ENCODE measurements at regions not wholly inside any gene's neighbourhood (a gene's known extent, or its start where the extent isn't known, plus 50 kb on each side); places are given as distances from the start of the nearest gene placed in this dataset.

- Histone ChIP-seq H4K20me1 (ENCODE audit: control insufficient read depth, insufficient read depth, low read length, poor library complexity, severe bottlenecking) (no peaks in the 10 kb centered on the region), H3K27ac (ENCODE audit: low read length in 2 of 2) (no peak overlapping the region), H3K4me1 (ENCODE audit: control insufficient read depth in 2 of 2, insufficient read depth in 2 of 2, low read length in 2 of 2) (no peaks in the 10 kb centered on the region), H3K4me2 (replicated peaks; ENCODE audit: low read depth, low read length, poor library complexity, severe bottlenecking) (no peak overlapping the region), H3K9me3 (ENCODE audit: control extremely low read depth in 1 of 3, control insufficient read depth in 2 of 3, insufficient read depth in 1 of 3, low read length in 2 of 3) (peaks cover 0 to 13% (median 2%) of the 10 kb centered on the region in 3 donors), H3K27me3 (replicated peaks in 1 of 4; ENCODE audit: control extremely low read depth in 1 of 4, control insufficient read depth in 3 of 4, insufficient read depth in 4 of 4, low read length in 3 of 4) (no peaks in the 10 kb centered on the region), H2AFZ (ENCODE audit: insufficient read depth, low read depth, low read length, poor library complexity, severe bottlenecking) (no peak overlapping the region), H3K4me3 (ENCODE audit: control extremely low read depth in 1 of 5, extremely low read depth in 1 of 5, insufficient read depth in 1 of 5, low read depth in 2 of 5, low read length in 4 of 5) (no peak overlapping the region), H3K79me2 (ENCODE audit: control insufficient read depth, insufficient read depth, low read length) (no peaks in the 10 kb centered on the region), H3K9ac (ENCODE audit: low read length) (no peak overlapping the region), H3K36me3 (replicated peaks in 1 of 2; ENCODE audit: control extremely low read depth in 1 of 2, control insufficient read depth in 1 of 2, extremely low read depth in 1 of 2, insufficient read depth in 2 of 2, low read length in 1 of 2) (no peaks in the 10 kb centered on the region)
- DNase-seq, result no peak
- TF ChIP-seq CTCF (IDR thresholded peaks at IDR 0.05) (no peak), EZH2 (IDR thresholded peaks at IDR 0.05; ENCODE audit: borderline replicate concordance, insufficient read depth, low read depth, low read length, poor library complexity, severe bottlenecking) (no peak)
- Mint-ChIP-seq H3K27me3 (no peaks in the 10 kb centered on the region), H3K9me3 (ENCODE audit: insufficient read depth) (peaks cover 12% of the 10 kb centered on the region), H3K4me3 (no peak overlapping the region), H3K4me1 (no peaks in the 10 kb centered on the region), H3K27ac (no peak overlapping the region)
- intact Hi-C loops (cut with micrococcal nuclease), result no loop called here
- POLR2A ChIA-PET, result no interaction called here
- WGBS (ENCODE audit: insufficient coverage), result 90% methylated on average over 5 of the region's 8 CpGs
- CTCF ChIA-PET, result no interaction called here
- no peak for ATAC-seq (ENCODE audit: low read depth)
These were observed 552.3 kb downstream of the TSN start for GRCh38 chr2:122307763-122308162.

DNA sequence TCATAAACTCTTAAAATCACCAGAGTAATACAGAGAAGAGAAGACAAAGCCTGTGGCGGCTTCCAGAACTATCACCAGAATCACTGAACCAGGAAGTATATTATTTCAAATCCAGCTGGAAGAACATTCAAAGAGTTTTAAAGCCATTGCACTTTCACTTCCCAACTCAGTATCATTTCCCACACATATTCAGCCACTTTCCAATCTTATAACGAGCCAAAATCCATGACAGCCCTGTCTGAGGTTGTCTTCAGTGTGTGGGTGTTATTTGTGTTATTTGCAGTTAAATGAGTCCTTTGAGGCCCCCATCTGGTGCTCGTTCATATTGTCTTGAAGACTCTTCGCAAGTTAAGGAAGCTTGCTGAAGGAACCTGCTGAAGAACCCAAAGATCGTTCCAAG lies 559.9 kb downstream of the TSN start:
- DNase-seq (no peak), ATAC-seq (ENCODE audit: low read depth) (no peak)
- Mint-ChIP-seq H3K27ac (no peak overlapping the region), H3K4me1 (no peaks in the 10 kb centered on the region), H3K27me3 (no peaks in the 10 kb centered on the region), H3K9me3 (ENCODE audit: insufficient read depth) (peaks cover 4% of the 10 kb centered on the region), H3K4me3 (no peak overlapping the region)
- CTCF ChIA-PET, result no interaction called here
- no peak overlapping the region for H2AFZ ChIP-seq (ENCODE audit: insufficient read depth, low read depth, low read length, poor library complexity, severe bottlenecking)
- intact Hi-C loops (cut with micrococcal nuclease), result no loop called here
- H3K9me3 ChIP-seq (ENCODE audit: control extremely low read depth in 1 of 3, control insufficient read depth in 2 of 3, insufficient read depth in 1 of 3, low read length in 2 of 3), result peaks cover 0 to 4% (median 0%) of the 10 kb centered on the region in 3 donors
- POLR2A ChIA-PET, result no interaction called here
- H4K20me1 ChIP-seq (ENCODE audit: control insufficient read depth, insufficient read depth, low read length, poor library complexity, severe bottlenecking), result no peaks in the 10 kb centered on the region
- no peaks in the 10 kb centered on the region for H3K79me2 ChIP-seq (ENCODE audit: control insufficient read depth, insufficient read depth, low read length)
- no peak overlapping the region for H3K27ac ChIP-seq (ENCODE audit: low read length in 2 of 2)
- no peaks in the 10 kb centered on the region for H3K4me1 ChIP-seq (ENCODE audit: control insufficient read depth in 2 of 2, insufficient read depth in 2 of 2, low read length in 2 of 2)
- no peak overlapping the region for H3K9ac ChIP-seq (ENCODE audit: low read length)
- TF ChIP-seq CTCF (IDR thresholded peaks at IDR 0.05), result no peak
- no peak for TF ChIP-seq EZH2 (IDR thresholded peaks at IDR 0.05; ENCODE audit: borderline replicate concordance, insufficient read depth, low read depth, low read length, poor library complexity, severe bottlenecking)
- H3K4me2 ChIP-seq (replicated peaks; ENCODE audit: low read depth, low read length, poor library complexity, severe bottlenecking), result no peak overlapping the region
- no peaks in the 10 kb centered on the region for H3K36me3 ChIP-seq (replicated peaks in 1 of 2; ENCODE audit: control extremely low read depth in 1 of 2, control insufficient read depth in 1 of 2, extremely low read depth in 1 of 2, insufficient read depth in 2 of 2, low read length in 1 of 2)
- H3K4me3 ChIP-seq (ENCODE audit: control extremely low read depth in 1 of 5, extremely low read depth in 1 of 5, insufficient read depth in 1 of 5, low read depth in 2 of 5, low read length in 4 of 5), result no peak overlapping the region
- WGBS (ENCODE audit: insufficient coverage), result 67% methylated on average over 2 of the region's 5 CpGs
- no peaks in the 10 kb centered on the region for H3K27me3 ChIP-seq (replicated peaks in 1 of 4; ENCODE audit: control extremely low read depth in 1 of 4, control insufficient read depth in 3 of 4, insufficient read depth in 4 of 4, low read length in 3 of 4)
